ENCODE measurements at regions not wholly inside any gene's neighbourhood (a gene's known extent, or its start where the extent isn't known, plus 50 kb on each side); places are given as distances from the start of the nearest gene placed in this dataset.

GRCh38 chr11:112748252-112748651, 213.0 kb upstream of the NCAM1 start:
- Histone ChIP-seq H3K36me3 (ENCODE audit: insufficient read depth, low read length) (no peaks in the 10 kb centered on the region), H3K4me3 (ENCODE audit: low read length in 2 of 2) (no peak overlapping the region), H3K9me3 (ENCODE audit: control insufficient read depth in 1 of 2, low read length in 2 of 2) (no peaks in the 10 kb centered on the region), H3K27me3 (ENCODE audit: insufficient read depth, low read length) (no peaks in the 10 kb centered on the region), H3K4me1 (ENCODE audit: insufficient read depth, low read length) (no peaks in the 10 kb centered on the region), H3K27ac (ENCODE audit: low read depth, low read length) (no peak overlapping the region)
- intact Hi-C loops (cut with micrococcal nuclease) = no loop called here
- Mint-ChIP-seq H3K27me3 (peaks cover 7 to 16% of the 10 kb centered on the region in 2 donors), H3K27ac (no peak overlapping the region), H3K4me3 (no peak overlapping the region), H3K4me1 (no peaks in the 10 kb centered on the region), H3K36me3 (no peaks in the 10 kb centered on the region), H3K9me3 (no peaks in the 10 kb centered on the region)
- ChIA-PET CTCF (ENCODE audit: partially characterized antibody) (no interaction called here), POLR2A (ENCODE audit: partially characterized antibody) (no interaction called here)
- no peak for DNase-seq

DNA sequence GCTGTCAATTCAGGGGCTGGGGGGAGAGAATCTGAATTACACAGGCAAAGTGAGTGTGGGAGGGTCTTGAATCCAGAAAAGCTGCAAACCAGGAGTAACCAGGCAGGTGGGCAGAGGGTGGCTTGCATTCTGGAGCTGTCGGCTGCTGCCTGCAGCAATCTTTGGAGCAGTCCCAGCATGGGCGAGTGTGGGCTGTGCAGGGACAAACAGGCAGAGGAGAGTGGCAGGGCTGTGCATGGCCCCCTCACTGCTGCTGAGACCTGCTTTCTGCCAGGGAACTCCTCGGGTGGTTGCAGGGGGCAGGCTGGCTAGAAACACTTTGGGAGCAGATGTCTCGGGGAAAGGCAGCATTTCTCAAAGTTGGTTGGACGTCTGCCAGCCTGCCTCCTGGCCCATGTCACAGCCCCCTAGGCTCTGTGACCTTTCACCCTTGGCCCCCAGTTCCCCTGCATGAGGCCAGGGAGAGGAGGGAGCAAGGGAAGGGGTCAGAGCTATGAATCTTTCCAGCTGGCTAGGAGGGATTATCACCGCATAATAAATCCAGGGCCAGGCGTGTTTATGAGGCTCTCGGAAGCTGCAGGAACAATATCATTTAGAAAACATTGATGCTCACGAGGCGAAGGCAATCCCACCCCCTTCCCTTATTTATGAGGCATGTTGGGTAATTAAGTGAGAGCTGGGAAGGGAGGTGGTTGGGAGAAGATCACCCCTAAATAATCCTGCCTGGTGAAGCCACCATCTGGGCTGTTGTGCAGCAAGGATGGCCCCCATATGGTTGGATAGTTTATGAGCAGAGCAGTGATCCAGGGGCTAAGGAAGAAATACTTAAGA, 212.3 kb upstream of the NCAM1 start:
- Mint-ChIP-seq H3K27ac (no peak overlapping the region), H3K27me3 (peaks cover 7 to 15% of the 10 kb centered on the region in 2 donors), H3K9me3 (no peaks in the 10 kb centered on the region), H3K36me3 (no peaks in the 10 kb centered on the region), H3K4me1 (no peaks in the 10 kb centered on the region), H3K4me3 (no peak overlapping the region)
- intact Hi-C loops (cut with micrococcal nuclease) = no loop called here
- peaks cover 3% of the 10 kb centered on the region for H3K27me3 ChIP-seq (ENCODE audit: insufficient read depth, low read length)
- ChIA-PET POLR2A (ENCODE audit: partially characterized antibody) (no interaction called here), CTCF (ENCODE audit: partially characterized antibody) (interaction anchor here (1.6 kb wide), 1 partner anchor 10 kb away, joined by 3 read pairs; no protein-coding TSS in a partner anchor)
- no peaks in the 10 kb centered on the region for H3K4me1 ChIP-seq (ENCODE audit: insufficient read depth, low read length)
- H3K27ac ChIP-seq (ENCODE audit: low read depth, low read length) = no peak overlapping the region
- no peak overlapping the region for H3K4me3 ChIP-seq (ENCODE audit: low read length in 2 of 2)
- no peaks in the 10 kb centered on the region for H3K9me3 ChIP-seq (ENCODE audit: control insufficient read depth in 1 of 2, low read length in 2 of 2)
- no peak for DNase-seq
- H3K36me3 ChIP-seq (ENCODE audit: insufficient read depth, low read length) = no peaks in the 10 kb centered on the region

DNA sequence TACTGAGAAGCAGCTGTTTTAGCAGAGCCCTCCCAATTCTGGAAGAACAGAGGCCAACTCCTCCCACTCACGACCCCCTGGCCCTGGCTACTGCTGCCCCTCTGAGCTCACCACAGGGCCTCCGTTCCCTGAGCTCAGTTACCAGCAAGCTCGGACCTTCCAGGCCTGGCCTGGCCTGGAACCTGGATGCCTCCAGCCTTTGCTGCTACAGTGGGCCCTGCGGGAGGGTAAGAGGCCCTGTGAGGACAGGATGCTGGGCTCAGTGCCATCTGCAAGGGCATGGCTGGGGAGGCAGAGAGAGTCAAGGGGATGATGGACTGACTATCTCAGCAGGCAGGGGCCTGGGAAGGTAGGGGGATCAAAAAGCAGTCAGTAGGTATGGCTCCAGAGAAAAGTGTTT, 209.9 kb upstream of the NCAM1 start:
- intact Hi-C loops (cut with micrococcal nuclease) = no loop called here
- Mint-ChIP-seq H3K36me3 (no peaks in the 10 kb centered on the region), H3K9me3 (peaks cover 0 to 1% (median 0%) of the 10 kb centered on the region in 8 donors), H3K4me3 (no peak overlapping the region), H3K27me3 (peaks cover 5 to 10% of the 10 kb centered on the region in 2 donors), H3K4me1 (no peaks in the 10 kb centered on the region), H3K27ac (no peak overlapping the region)
- POLR2A ChIA-PET (ENCODE audit: partially characterized antibody) = no interaction called here
- Histone ChIP-seq H3K27ac (ENCODE audit: low read depth, low read length) (no peak overlapping the region), H3K36me3 (ENCODE audit: insufficient read depth, low read length) (no peaks in the 10 kb centered on the region), H3K4me3 (ENCODE audit: low read length in 2 of 2) (no peak overlapping the region), H3K9me3 (ENCODE audit: control insufficient read depth in 1 of 2, low read length in 2 of 2) (no peaks in the 10 kb centered on the region), H3K4me1 (ENCODE audit: insufficient read depth, low read length) (no peaks in the 10 kb centered on the region), H3K27me3 (ENCODE audit: insufficient read depth, low read length) (peaks cover 3% of the 10 kb centered on the region)
- CTCF ChIA-PET (ENCODE audit: partially characterized antibody) = no interaction called here
- DNase-seq = no peak

GRCh38 chr11:112751772-112752171, 209.4 kb upstream of the NCAM1 start:
- ChIA-PET CTCF (ENCODE audit: partially characterized antibody) (interaction anchor here (1.5 kb wide), 1 partner anchor 10 kb away, joined by 3 read pairs; no protein-coding TSS in a partner anchor), POLR2A (ENCODE audit: partially characterized antibody) (no interaction called here)
- H3K27me3 Mint-ChIP-seq = peaks cover 5 to 10% of the 10 kb centered on the region in 2 donors

DNA sequence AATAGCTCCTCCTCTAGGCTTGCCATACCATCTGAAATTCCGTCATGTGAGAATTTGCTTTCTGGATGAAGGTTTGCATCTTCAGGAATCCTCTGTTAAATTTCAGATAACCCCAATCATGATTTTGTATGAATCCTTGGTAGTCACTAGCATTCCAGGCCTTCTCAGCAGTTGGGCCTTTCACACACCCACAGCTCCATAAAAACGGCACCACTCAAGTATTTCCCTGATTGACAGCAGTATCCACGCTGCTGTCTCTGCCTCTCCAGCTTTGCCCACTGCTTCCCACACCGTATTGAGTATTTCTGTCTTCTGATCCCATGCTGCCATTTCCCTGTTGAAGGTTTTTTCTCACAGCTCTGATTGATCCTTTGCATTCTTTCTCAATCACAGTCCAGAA, 208.7 kb upstream of the NCAM1 start:
- peaks cover 3% of the 10 kb centered on the region for H3K27me3 ChIP-seq (ENCODE audit: insufficient read depth, low read length)
- ChIA-PET CTCF (ENCODE audit: partially characterized antibody) (interaction anchor here (1.5 kb wide), 1 partner anchor 11 kb away, joined by 3 read pairs; no protein-coding TSS in a partner anchor), POLR2A (ENCODE audit: partially characterized antibody) (no interaction called here)
- Mint-ChIP-seq H3K27ac (no peak overlapping the region), H3K4me1 (no peaks in the 10 kb centered on the region), H3K36me3 (no peaks in the 10 kb centered on the region), H3K9me3 (peaks cover 0 to 1% (median 0%) of the 10 kb centered on the region in 8 donors), H3K27me3 (peaks cover 5 to 8% of the 10 kb centered on the region in 2 donors), H3K4me3 (no peak overlapping the region)
- H3K4me1 ChIP-seq (ENCODE audit: insufficient read depth, low read length) = no peaks in the 10 kb centered on the region
- DNase-seq = no peak
- intact Hi-C loops (cut with micrococcal nuclease) = no loop called here
- no peak overlapping the region for H3K4me3 ChIP-seq (ENCODE audit: low read length in 2 of 2)
- no peak overlapping the region for H3K27ac ChIP-seq (ENCODE audit: low read depth, low read length)
- no peaks in the 10 kb centered on the region for H3K36me3 ChIP-seq (ENCODE audit: insufficient read depth, low read length)
- H3K9me3 ChIP-seq (ENCODE audit: control insufficient read depth in 1 of 2, low read length in 2 of 2) = no peaks in the 10 kb centered on the region

More at GRCh38 chr11:112751772-112752171, 209.4 kb upstream of the NCAM1 start:
- H3K9me3 Mint-ChIP-seq = peaks cover 0 to 1% (median 0%) of the 10 kb centered on the region in 8 donors
- no peaks in the 10 kb centered on the region for H3K36me3 Mint-ChIP-seq
- intact Hi-C loops (cut with micrococcal nuclease) = no loop called here
- no peak for DNase-seq
- H3K4me3 Mint-ChIP-seq = no peak overlapping the region
- H3K36me3 ChIP-seq (ENCODE audit: insufficient read depth, low read length) = no peaks in the 10 kb centered on the region
- no peak overlapping the region for H3K4me3 ChIP-seq (ENCODE audit: low read length in 2 of 2)
- no peaks in the 10 kb centered on the region for H3K4me1 Mint-ChIP-seq
- H3K27ac Mint-ChIP-seq = no peak overlapping the region
- H3K9me3 ChIP-seq (ENCODE audit: control insufficient read depth in 1 of 2, low read length in 2 of 2) = no peaks in the 10 kb centered on the region
- no peak overlapping the region for H3K27ac ChIP-seq (ENCODE audit: low read depth, low read length)
- H3K27me3 ChIP-seq (ENCODE audit: insufficient read depth, low read length) = peaks cover 3% of the 10 kb centered on the region
- no peaks in the 10 kb centered on the region for H3K4me1 ChIP-seq (ENCODE audit: insufficient read depth, low read length)

GRCh38 chr11:112753706-112754105, 207.5 kb upstream of the NCAM1 start:
- H3K4me1 Mint-ChIP-seq = no peaks in the 10 kb centered on the region
- Histone ChIP-seq H3K27ac (ENCODE audit: low read depth, low read length) (no peak overlapping the region), H3K4me1 (ENCODE audit: insufficient read depth, low read length) (no peaks in the 10 kb centered on the region), H3K27me3 (ENCODE audit: insufficient read depth, low read length) (peaks cover 3% of the 10 kb centered on the region), H3K36me3 (ENCODE audit: insufficient read depth, low read length) (no peaks in the 10 kb centered on the region), H3K9me3 (ENCODE audit: control insufficient read depth in 1 of 2, low read length in 2 of 2) (no peaks in the 10 kb centered on the region), H3K4me3 (ENCODE audit: low read length in 2 of 2) (no peak overlapping the region)
- no peak for DNase-seq
- H3K4me3 Mint-ChIP-seq = no peak overlapping the region
- peaks cover 3 to 5% of the 10 kb centered on the region in 2 donors for H3K27me3 Mint-ChIP-seq
- H3K9me3 Mint-ChIP-seq = peaks cover 0 to 1% (median 0%) of the 10 kb centered on the region in 8 donors
- intact Hi-C loops (cut with micrococcal nuclease) = no loop called here
- H3K36me3 Mint-ChIP-seq = no peaks in the 10 kb centered on the region
- ChIA-PET POLR2A (ENCODE audit: partially characterized antibody) (no interaction called here), CTCF (ENCODE audit: partially characterized antibody) (no interaction called here)
- no peak overlapping the region for H3K27ac Mint-ChIP-seq

GRCh38 chr11:112759418-112759817, 201.8 kb upstream of the NCAM1 start:
- ChIA-PET CTCF (ENCODE audit: partially characterized antibody) (interaction anchor here (0.7 kb wide), 1 partner anchor 10 kb away, joined by 3 read pairs; no protein-coding TSS in a partner anchor), POLR2A (ENCODE audit: partially characterized antibody) (no interaction called here)
- H3K27ac Mint-ChIP-seq = no peak overlapping the region
- Histone ChIP-seq H3K4me3 (ENCODE audit: low read length in 2 of 2) (no peak overlapping the region), H3K9me3 (ENCODE audit: control insufficient read depth in 1 of 2, low read length in 2 of 2) (no peaks in the 10 kb centered on the region), H3K4me1 (ENCODE audit: insufficient read depth, low read length) (no peaks in the 10 kb centered on the region), H3K36me3 (ENCODE audit: insufficient read depth, low read length) (no peaks in the 10 kb centered on the region), H3K27ac (ENCODE audit: low read depth, low read length) (no peak overlapping the region), H3K27me3 (ENCODE audit: insufficient read depth, low read length) (no peaks in the 10 kb centered on the region)
- intact Hi-C loops (cut with micrococcal nuclease) = no loop called here
- peaks cover 1 to 4% of the 10 kb centered on the region in 2 donors for H3K27me3 Mint-ChIP-seq
- H3K4me1 Mint-ChIP-seq = no peaks in the 10 kb centered on the region
- peaks cover 0 to 5% (median 0%) of the 10 kb centered on the region in 8 donors for H3K9me3 Mint-ChIP-seq
- no peaks in the 10 kb centered on the region for H3K36me3 Mint-ChIP-seq
- DNase-seq = no peak
- no peak overlapping the region for H3K4me3 Mint-ChIP-seq
